ENCODE measurements at regions not wholly inside any gene's neighbourhood (a gene's known extent, or its start where the extent isn't known, plus 50 kb on each side); places are given as distances from the start of the nearest gene placed in this dataset.

DNA sequence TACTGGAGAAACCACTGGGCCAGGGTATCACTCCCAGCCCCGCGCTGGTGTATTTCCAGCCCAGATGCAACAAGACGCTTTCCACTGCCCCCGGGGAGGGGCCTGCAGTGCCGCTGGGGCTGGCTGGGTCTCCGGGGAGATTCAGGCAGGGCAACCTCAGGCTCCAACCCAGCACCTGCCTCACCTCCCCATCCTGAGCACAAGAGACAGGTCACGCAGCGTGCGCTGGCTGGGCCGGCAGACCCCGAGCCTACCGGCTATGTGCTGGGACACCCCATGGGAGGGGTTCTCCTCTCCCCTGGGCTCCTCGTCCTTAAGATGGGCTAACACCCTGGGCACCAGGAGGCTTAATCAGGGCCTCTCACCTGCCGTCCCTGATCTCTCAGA is 80.9 kb downstream of the RFLNA start:
- TF ChIP-seq, protein P1, sequence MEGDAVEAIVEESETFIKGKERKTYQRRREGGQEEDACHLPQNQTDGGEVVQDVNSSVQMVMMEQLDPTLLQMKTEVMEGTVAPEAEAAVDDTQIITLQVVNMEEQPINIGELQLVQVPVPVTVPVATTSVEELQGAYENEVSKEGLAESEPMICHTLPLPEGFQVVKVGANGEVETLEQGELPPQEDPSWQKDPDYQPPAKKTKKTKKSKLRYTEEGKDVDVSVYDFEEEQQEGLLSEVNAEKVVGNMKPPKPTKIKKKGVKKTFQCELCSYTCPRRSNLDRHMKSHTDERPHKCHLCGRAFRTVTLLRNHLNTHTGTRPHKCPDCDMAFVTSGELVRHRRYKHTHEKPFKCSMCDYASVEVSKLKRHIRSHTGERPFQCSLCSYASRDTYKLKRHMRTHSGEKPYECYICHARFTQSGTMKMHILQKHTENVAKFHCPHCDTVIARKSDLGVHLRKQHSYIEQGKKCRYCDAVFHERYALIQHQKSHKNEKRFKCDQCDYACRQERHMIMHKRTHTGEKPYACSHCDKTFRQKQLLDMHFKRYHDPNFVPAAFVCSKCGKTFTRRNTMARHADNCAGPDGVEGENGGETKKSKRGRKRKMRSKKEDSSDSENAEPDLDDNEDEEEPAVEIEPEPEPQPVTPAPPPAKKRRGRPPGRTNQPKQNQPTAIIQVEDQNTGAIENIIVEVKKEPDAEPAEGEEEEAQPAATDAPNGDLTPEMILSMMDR (IDR thresholded peaks at IDR 0.05 in 8 of 11, conservative IDR thresholded peaks at IDR 0.05 in 3 of 11), result no peak
- TF ChIP-seq POLR2A (IDR thresholded peaks at IDR 0.05), result no peak
- no peak for TF ChIP-seq POLR2AphosphoS5 (IDR thresholded peaks at IDR 0.05)
